Spleen (tissue), 7 donors: ENCODE measurements at regions not wholly inside any gene's neighbourhood (a gene's known extent, or its start where the extent isn't known, plus 50 kb on each side); places are given as distances from the start of the nearest gene placed in this dataset.

ENCODE experiments used
- CTCF ChIP-seq, 11 experiments: fragments of 200-600 bp in 7 of 11; fragments of 450-650 bp in 4 of 11; sonication (generic) in 4 of 11; IDR thresholded peaks in 8 of 11; conservative IDR thresholded peaks in 3 of 11; 1 replicate in 7 of 11; 2 replicates in 4 of 11; pipeline versions ENCODE4 v1.4.0 to v1.8.0; 2016 to 2021; ENCODE audit warnings: antibody characterized with exemption in 11 of 11, inconsistent platforms in 4 of 11, mild to moderate bottlenecking in 1 of 11
- POLR2A ChIP-seq, 3 donors: fragments of 450-650 bp; IDR thresholded peaks; one replicate each; pipeline ENCODE4 v1.5.1; 2017; ENCODE audit warnings: antibody characterized with exemption in 3 of 3, mild to moderate bottlenecking in 1 of 3
- donor health status: DM: no; HTN: no; CAD: no; lungs with moderate emphysema.
- donor health status: DM: no; HTN: no; CAD: no.
- donor health status: DM: no; HTN: no; CAD: no.

- TF ChIP-seq POLR2A (IDR thresholded peaks at IDR 0.05) (no peak), CTCF (IDR thresholded peaks at IDR 0.05 in 8 of 11, conservative IDR thresholded peaks at IDR 0.05 in 3 of 11) (no peak)
Measured at GRCh38 chr2:81303321-81303720, 998.8 kb upstream of the LRRTM1 start.
